Sigmoid colon (tissue), 6 donors: ENCODE measurements at regions not wholly inside any gene's neighbourhood (a gene's known extent, or its start where the extent isn't known, plus 50 kb on each side); places are given as distances from the start of the nearest gene placed in this dataset.

ENCODE experiments used
- DNase-seq: peaks from one replicate; pipeline ENCODE4 v3.0.0-alpha.2; 2019
- H3K27ac ChIP-seq, 4 donors: fragments of 200-600 bp; sonication (generic); one replicate each; pipeline ENCODE4 v1.5.1; 2016 to 2019; ENCODE audit warnings: mild to moderate bottlenecking in 1 of 4
- H3K27me3 ChIP-seq, 3 donors: fragments of 200-600 bp; sonication (generic); one replicate each; pipeline ENCODE4 v1.5.1; 2019; ENCODE audit warnings: mild to moderate bottlenecking in 1 of 3
- H3K36me3 ChIP-seq, 4 donors: fragments of 200-600 bp; sonication (generic); one replicate each; pipeline ENCODE4 v1.5.1; 2016 to 2019
- H3K4me1 ChIP-seq, 4 donors: fragments of 200-600 bp; sonication (generic); one replicate each; pipeline ENCODE4 v1.5.1; 2017 to 2019
- H3K4me3 ChIP-seq, 4 donors: fragments of 200-600 bp; sonication (generic); one replicate each; pipeline ENCODE4 v1.5.1; 2017 to 2019; ENCODE audit warnings: mild to moderate bottlenecking in 2 of 4, moderate library complexity in 1 of 4
- H3K9me3 ChIP-seq, 4 donors: fragments of 200-600 bp in 3 of 4; sonication (generic) in 3 of 4; one replicate each; pipeline versions ENCODE4 v1.5.1 to v1.6.1; 2013 to 2019
- EP300 ChIP-seq, 4 donors: sonication (generic); formaldehyde crosslinking; IDR thresholded peaks; one replicate each; pipeline ENCODE4 v1.6.1; 2017; ENCODE audit warnings: antibody characterized with exemption in 4 of 4
- POLR2A ChIP-seq, 2 donors: fragments of 450-650 bp; IDR thresholded peaks; one replicate each; pipeline ENCODE4 v1.6.1; 2016; ENCODE audit warnings: antibody characterized with exemption in 2 of 2, mild to moderate bottlenecking in 2 of 2, moderate library complexity in 2 of 2
- POLR2AphosphoS5 ChIP-seq, 4 donors: sonication (generic); formaldehyde crosslinking; IDR thresholded peaks; one replicate each; pipeline ENCODE4 v1.6.1; 2017; ENCODE audit warnings: antibody characterized with exemption in 4 of 4
- WGBS, 2 donors: extraction: QIAGEN DNeasy Blood & Tissue Kit; methylation state at CpG; one replicate each; pipeline ENCODE4 v1.1.7; 2013; 5-methylcytosine and 5-hydroxymethylcytosine counted together
- intact Hi-C: fragments of 100-400 bp; cut with DNase I; formaldehyde crosslinking; loops from one replicate; pipeline ENCODE4 v1.15.1; 2023
- TF ChIP-seq, protein P1 (sequence below), 4 experiments: fragments of 450-650 bp in 3 of 4; fragments of 200-600 bp in 1 of 4; IDR thresholded peaks; one replicate each; pipeline ENCODE4 v1.5.1; 2016 to 2019; ENCODE audit warnings: antibody characterized with exemption in 4 of 4, mild to moderate bottlenecking in 3 of 4, moderate library complexity in 2 of 4
- donor health status: healthy with polysubstance abuse.
- donor health status: healthy.

DNA sequence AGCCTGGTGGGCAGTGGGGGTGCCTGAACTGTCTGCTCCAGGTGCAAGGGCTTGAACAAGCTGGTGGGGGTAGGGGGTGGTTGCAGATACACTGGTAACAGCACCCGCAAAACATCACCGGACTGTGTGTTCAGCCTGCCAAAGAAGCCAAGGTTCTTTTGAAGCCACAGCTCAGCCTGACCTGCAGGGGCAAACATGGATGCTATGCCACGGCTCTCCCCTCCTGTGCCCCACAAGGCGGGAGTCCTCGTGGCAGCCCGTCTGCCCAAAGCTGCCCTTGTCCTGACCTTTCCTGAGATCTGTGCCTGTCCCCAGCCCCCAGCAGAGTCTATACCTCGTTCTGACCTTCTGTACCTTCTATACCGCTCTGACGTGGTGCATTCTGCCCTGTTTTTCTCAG is 285.7 kb downstream of the GLRX3 start:
- 76 to 80% methylated on average over 9 of the region's 9 CpGs for WGBS, 2 donors
- no peaks in the 10 kb centered on the region for H3K4me1 ChIP-seq
- H3K4me3 ChIP-seq: no peak overlapping the region
- no peak for DNase-seq
- no peaks in the 10 kb centered on the region for H3K9me3 ChIP-seq
- TF ChIP-seq POLR2A (IDR thresholded peaks at IDR 0.05) (no peak), POLR2AphosphoS5 (IDR thresholded peaks at IDR 0.05) (no peak), EP300 (IDR thresholded peaks at IDR 0.05) (no peak)
- TF ChIP-seq, protein P1, sequence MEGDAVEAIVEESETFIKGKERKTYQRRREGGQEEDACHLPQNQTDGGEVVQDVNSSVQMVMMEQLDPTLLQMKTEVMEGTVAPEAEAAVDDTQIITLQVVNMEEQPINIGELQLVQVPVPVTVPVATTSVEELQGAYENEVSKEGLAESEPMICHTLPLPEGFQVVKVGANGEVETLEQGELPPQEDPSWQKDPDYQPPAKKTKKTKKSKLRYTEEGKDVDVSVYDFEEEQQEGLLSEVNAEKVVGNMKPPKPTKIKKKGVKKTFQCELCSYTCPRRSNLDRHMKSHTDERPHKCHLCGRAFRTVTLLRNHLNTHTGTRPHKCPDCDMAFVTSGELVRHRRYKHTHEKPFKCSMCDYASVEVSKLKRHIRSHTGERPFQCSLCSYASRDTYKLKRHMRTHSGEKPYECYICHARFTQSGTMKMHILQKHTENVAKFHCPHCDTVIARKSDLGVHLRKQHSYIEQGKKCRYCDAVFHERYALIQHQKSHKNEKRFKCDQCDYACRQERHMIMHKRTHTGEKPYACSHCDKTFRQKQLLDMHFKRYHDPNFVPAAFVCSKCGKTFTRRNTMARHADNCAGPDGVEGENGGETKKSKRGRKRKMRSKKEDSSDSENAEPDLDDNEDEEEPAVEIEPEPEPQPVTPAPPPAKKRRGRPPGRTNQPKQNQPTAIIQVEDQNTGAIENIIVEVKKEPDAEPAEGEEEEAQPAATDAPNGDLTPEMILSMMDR (IDR thresholded peaks at IDR 0.05): no peak
- H3K27me3 ChIP-seq: no peaks in the 10 kb centered on the region
- H3K36me3 ChIP-seq: no peaks in the 10 kb centered on the region
- H3K27ac ChIP-seq: no peak overlapping the region
- intact Hi-C loops: no loop called here

DNA sequence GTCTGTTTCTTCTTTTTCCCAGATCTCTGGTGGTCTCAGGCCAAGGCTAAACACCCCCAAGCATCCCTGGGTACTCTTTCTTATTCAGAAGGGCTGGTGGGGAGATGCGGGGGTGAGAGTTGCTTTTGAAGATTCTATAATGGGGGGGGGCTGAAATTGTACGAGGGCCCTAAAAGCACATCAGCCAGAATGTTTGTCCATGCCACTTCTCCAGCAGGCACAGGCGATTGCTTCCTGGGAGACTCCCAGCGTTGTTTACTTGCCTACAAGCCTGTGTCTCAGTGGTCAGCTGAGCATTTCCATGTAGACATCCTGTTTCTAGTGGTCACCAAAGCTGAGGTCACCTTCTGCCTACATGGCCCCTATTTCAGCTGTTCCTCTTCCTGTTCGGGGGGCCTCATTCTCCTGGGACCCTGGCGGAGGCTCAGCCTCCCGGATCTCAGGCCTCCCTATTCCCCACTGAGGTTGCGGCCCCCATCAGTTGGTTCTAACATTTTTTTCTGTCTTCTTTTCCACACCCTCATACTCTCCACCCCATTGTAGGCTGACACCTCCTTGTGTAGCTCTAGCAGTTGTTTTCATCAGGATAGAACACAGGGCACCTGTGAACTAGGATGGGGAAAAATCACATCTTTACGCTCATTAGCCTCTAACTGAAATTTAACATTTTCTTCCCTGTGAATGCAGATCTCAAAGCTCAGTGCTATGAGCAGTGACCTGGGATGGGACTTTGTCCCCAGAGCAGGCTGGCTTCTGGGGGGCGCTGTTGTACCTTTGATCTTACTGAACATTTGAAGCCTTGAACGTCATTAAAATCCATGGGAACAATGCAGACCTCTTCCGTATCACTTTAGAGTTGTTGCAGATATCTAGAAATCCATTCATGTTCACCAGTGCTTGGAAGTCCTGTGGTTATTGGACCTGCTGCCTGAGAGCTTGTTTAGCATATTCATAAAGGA is 286.5 kb downstream of the GLRX3 start:
- DNase-seq: no peak
- H3K4me1 ChIP-seq: no peaks in the 10 kb centered on the region
- 80 to 81% methylated on average over 12 of the region's 12 CpGs for WGBS, 2 donors
- H3K4me3 ChIP-seq: no peak overlapping the region
- intact Hi-C loops: no loop called here
- no peak overlapping the region for H3K27ac ChIP-seq
- H3K36me3 ChIP-seq: no peaks in the 10 kb centered on the region
- TF ChIP-seq, protein P1 (IDR thresholded peaks at IDR 0.05): no peak
- TF ChIP-seq EP300 (IDR thresholded peaks at IDR 0.05): no peak
- TF ChIP-seq POLR2A (IDR thresholded peaks at IDR 0.05): no peak
- no peak for TF ChIP-seq POLR2AphosphoS5 (IDR thresholded peaks at IDR 0.05)
- H3K27me3 ChIP-seq: no peaks in the 10 kb centered on the region
- no peaks in the 10 kb centered on the region for H3K9me3 ChIP-seq

DNA sequence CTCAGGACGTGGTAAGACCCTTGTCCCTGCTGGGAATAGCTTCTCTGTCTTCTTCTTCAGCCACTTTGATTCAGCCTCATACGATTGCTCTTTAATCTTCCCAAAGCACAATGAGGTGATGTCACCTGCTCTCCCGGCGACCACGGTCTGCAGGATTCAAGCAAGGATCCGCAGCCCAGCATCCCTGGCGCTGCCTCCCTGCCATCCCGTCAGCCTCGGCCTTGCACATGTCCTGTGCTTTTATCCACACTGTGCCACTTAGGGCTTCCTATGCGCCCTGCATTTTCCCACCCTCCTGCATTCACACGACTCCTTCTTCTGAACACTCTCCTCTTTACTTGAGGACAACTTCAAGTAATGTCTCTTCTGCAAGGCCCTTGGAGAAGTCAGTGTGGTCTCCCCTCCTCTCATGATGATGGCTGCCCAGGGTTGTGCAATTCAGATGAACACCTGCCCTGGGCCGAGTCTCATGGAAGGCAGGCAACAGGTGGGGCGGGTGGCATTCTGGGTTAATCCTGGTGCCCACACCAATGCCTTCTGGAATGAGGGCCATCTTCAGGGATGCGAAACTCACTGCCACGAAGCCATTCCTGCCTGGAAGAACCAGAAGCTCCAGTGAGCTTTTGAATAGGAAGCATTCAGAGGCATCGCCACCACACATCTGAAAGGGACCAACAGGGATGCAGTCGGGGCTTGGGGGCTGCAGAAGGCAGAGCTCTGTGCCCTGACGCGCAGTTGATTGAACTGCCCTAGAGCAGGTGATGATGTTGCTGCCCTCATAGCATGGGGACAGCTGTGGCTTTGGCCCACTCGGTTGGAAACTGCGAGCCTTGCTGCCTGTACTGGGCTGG is 287.5 kb downstream of the GLRX3 start:
- no peak for DNase-seq
- 86 to 91% methylated on average over 21 of the region's 21 CpGs for WGBS, 2 donors
- Histone ChIP-seq H3K9me3 (no peaks in the 10 kb centered on the region), H3K27ac (no peak overlapping the region), H3K4me1 (no peaks in the 10 kb centered on the region), H3K27me3 (no peaks in the 10 kb centered on the region), H3K4me3 (no peak overlapping the region), H3K36me3 (no peaks in the 10 kb centered on the region)
- intact Hi-C loops: no loop called here
- no peak for TF ChIP-seq EP300 (IDR thresholded peaks at IDR 0.05)
- TF ChIP-seq POLR2A (IDR thresholded peaks at IDR 0.05): no peak
- no peak for TF ChIP-seq POLR2AphosphoS5 (IDR thresholded peaks at IDR 0.05)
- TF ChIP-seq, protein P1 (IDR thresholded peaks at IDR 0.05): no peak

DNA sequence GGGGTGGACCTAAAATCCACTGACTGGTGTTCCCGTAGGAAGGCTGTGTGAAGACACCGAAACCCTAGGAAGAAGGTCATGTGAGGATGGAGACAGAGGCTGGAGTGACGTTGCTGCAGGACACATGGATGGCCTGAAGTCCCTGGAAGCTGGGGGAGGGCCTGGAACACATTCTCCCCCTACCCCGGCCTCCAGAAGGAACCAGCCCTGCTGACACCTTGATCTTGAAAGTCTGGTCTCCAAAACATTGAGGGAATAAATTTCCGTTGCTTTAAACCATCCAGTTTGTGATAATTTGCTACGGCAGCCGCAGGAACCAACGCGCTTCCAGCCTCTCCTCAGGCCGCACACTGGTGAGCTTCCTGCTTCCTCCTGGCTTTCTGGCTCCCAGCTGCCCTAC is 288.2 kb downstream of the GLRX3 start:
- H3K27me3 ChIP-seq: no peaks in the 10 kb centered on the region
- 78 to 79% methylated on average over 10 of the region's 10 CpGs for WGBS, 2 donors
- no peak overlapping the region for H3K27ac ChIP-seq
- H3K9me3 ChIP-seq: no peaks in the 10 kb centered on the region
- DNase-seq: no peak
- TF ChIP-seq EP300 (IDR thresholded peaks at IDR 0.05) (no peak), POLR2AphosphoS5 (IDR thresholded peaks at IDR 0.05) (no peak), POLR2A (IDR thresholded peaks at IDR 0.05) (no peak)
- TF ChIP-seq, protein P1 (IDR thresholded peaks at IDR 0.05): no peak
- no peak overlapping the region for H3K4me3 ChIP-seq
- intact Hi-C loops: no loop called here
- H3K4me1 ChIP-seq: no peaks in the 10 kb centered on the region
- no peaks in the 10 kb centered on the region for H3K36me3 ChIP-seq
